GM12892 (cell line): ENCODE measurements at regions not wholly inside any gene's neighbourhood (a gene's known extent, or its start where the extent isn't known, plus 50 kb on each side); places are given as distances from the start of the nearest gene placed in this dataset.

Experiments used
- POLR2A ChIP-seq: IDR thresholded peaks from 2 replicates; pipeline ENCODE4 v1.6.1; 2011; ENCODE audit warnings: low read depth, low read length, control low read depth
- POLR2AphosphoS5 ChIP-seq: IDR thresholded peaks from 2 replicates; pipeline ENCODE4 v1.6.1; 2011; ENCODE audit warnings: low read depth, low read length, control low read depth
- TAF1 ChIP-seq: IDR thresholded peaks from 2 replicates; pipeline ENCODE4 v1.6.1; 2011; ENCODE audit warnings: low read depth, mild to moderate bottlenecking, control low read depth, low read length, borderline replicate concordance

DNA sequence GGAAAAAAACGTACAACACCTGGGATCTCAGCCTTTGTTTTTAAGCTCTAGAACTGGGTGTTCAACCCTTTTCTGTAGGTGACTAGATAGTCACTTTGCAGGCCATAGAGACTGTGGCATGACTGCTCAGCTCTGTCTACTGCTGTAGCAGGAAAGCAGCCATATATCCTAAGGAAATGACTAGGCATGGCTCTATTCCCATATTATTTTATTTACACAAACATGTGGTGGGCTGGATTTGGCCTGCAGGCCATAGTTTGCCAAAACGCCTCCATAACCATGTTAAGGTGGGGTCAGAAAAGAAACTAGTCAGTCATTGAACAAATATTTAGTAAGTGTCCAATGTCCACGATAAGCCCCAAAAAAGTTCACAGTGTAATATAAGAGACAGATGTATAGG, 452.5 kb downstream of the MCTP2 start:
- TF ChIP-seq TAF1 (no peak), POLR2A (no peak), POLR2AphosphoS5 (no peak)
